ENCODE measurements at regions not wholly inside any gene's neighbourhood (a gene's known extent, or its start where the extent isn't known, plus 50 kb on each side); places are given as distances from the start of the nearest gene placed in this dataset.

DNA sequence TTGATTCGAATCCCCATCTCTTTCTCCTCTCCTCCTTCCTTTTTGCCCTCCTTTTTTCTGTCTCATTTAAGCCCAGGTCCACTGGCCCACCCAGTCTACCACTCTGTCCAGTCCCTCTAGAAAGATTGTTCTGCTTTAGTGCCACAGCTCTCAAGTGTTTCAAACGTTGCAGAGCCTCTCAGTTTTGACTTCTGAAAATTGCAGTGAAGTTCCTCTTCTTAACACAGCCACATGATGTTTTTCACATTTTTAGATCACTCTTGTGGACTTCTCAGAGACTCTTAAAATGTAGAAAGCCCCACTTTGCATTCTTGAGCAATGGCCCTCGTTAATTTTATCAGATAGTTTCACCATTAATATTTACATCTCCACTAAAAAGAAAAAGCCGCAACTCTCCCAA is 253.1 kb downstream of the HAPSTR1 start:
- no peak for TF ChIP-seq KLF1 (tag; IDR thresholded peaks at IDR 0.05)
- TF ChIP-seq, protein P1, sequence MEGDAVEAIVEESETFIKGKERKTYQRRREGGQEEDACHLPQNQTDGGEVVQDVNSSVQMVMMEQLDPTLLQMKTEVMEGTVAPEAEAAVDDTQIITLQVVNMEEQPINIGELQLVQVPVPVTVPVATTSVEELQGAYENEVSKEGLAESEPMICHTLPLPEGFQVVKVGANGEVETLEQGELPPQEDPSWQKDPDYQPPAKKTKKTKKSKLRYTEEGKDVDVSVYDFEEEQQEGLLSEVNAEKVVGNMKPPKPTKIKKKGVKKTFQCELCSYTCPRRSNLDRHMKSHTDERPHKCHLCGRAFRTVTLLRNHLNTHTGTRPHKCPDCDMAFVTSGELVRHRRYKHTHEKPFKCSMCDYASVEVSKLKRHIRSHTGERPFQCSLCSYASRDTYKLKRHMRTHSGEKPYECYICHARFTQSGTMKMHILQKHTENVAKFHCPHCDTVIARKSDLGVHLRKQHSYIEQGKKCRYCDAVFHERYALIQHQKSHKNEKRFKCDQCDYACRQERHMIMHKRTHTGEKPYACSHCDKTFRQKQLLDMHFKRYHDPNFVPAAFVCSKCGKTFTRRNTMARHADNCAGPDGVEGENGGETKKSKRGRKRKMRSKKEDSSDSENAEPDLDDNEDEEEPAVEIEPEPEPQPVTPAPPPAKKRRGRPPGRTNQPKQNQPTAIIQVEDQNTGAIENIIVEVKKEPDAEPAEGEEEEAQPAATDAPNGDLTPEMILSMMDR (IDR thresholded peaks at IDR 0.05 in 2 of 3, conservative IDR thresholded peaks at IDR 0.05 in 1 of 3; ENCODE audit: insufficient read depth in 2 of 3, low read depth in 1 of 3, low read length in 3 of 3) = no peak
- no peak for TF ChIP-seq MYBL2 (IDR thresholded peaks at IDR 0.05; ENCODE audit: low read depth)
- no peak for TF ChIP-seq MYBL2 (CRISPR knock-in tag; IDR thresholded peaks at IDR 0.05; ENCODE audit: borderline replicate concordance)
- TF ChIP-seq SIN3A (IDR thresholded peaks at IDR 0.05; ENCODE audit: borderline replicate concordance in 2 of 2, control insufficient read depth in 1 of 2, low read depth in 2 of 2, low read length in 2 of 2) = no peak
- no peak for TF ChIP-seq POLR3A (IDR thresholded peaks at IDR 0.05; ENCODE audit: borderline replicate concordance, extremely low read depth, insufficient read depth, insufficient read length)
- TF ChIP-seq, protein P2, sequence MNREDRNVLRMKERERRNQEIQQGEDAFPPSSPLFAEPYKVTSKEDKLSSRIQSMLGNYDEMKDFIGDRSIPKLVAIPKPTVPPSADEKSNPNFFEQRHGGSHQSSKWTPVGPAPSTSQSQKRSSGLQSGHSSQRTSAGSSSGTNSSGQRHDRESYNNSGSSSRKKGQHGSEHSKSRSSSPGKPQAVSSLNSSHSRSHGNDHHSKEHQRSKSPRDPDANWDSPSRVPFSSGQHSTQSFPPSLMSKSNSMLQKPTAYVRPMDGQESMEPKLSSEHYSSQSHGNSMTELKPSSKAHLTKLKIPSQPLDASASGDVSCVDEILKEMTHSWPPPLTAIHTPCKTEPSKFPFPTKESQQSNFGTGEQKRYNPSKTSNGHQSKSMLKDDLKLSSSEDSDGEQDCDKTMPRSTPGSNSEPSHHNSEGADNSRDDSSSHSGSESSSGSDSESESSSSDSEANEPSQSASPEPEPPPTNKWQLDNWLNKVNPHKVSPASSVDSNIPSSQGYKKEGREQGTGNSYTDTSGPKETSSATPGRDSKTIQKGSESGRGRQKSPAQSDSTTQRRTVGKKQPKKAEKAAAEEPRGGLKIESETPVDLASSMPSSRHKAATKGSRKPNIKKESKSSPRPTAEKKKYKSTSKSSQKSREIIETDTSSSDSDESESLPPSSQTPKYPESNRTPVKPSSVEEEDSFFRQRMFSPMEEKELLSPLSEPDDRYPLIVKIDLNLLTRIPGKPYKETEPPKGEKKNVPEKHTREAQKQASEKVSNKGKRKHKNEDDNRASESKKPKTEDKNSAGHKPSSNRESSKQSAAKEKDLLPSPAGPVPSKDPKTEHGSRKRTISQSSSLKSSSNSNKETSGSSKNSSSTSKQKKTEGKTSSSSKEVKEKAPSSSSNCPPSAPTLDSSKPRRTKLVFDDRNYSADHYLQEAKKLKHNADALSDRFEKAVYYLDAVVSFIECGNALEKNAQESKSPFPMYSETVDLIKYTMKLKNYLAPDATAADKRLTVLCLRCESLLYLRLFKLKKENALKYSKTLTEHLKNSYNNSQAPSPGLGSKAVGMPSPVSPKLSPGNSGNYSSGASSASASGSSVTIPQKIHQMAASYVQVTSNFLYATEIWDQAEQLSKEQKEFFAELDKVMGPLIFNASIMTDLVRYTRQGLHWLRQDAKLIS (CRISPR knock-in tag; IDR thresholded peaks at IDR 0.05) = no peak
